ENCODE measurements at regions not wholly inside any gene's neighbourhood (a gene's known extent, or its start where the extent isn't known, plus 50 kb on each side); places are given as distances from the start of the nearest gene placed in this dataset.

DNA sequence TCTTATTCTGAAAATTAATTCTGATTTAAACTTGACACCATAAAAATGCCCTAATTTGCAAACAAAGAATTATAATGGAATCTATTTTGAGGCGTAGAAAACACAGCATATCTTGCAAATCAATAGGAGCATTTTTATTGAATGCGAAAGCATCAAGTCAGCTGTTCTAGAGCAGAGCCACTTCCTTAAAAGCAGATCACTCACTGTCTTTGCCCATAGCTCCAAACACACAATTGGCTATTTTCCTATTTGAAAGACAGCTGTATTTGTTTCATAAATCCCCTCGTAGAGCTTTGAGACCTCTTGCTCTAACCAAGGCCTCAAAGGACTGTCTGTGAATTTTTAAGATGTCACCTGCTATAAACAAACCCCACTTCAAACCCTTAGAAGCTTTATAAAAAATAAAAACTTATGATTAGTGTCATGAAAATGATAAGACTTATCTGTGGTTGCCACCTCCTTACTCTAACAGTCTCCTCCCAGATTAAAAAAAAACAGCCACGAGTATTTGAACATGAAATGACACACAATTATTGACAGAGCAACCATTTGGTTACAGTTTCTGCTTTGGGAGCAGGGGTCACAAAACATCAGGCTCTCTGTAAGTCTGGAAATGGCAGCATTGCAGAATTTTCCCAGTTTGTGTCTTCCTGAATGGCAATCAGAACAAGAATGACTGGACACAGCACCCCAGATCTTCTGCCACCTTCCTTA, 75.6 kb upstream of the RASEF start:
- TF ChIP-seq TAF1 (IDR thresholded peaks at IDR 0.05; ENCODE audit: low read depth) (no peak), FOXM1 (IDR thresholded peaks at IDR 0.05; ENCODE audit: borderline replicate concordance, low read depth) (no peak), CREB1 (IDR thresholded peaks at IDR 0.05; ENCODE audit: low read depth) (no peak), EP300 (IDR thresholded peaks at IDR 0.05; ENCODE audit: borderline replicate concordance) (no peak), NFIC (IDR thresholded peaks at IDR 0.05) (no peak), RAD21 (IDR thresholded peaks at IDR 0.05; ENCODE audit: low read depth) (no peak), EGR1 (IDR thresholded peaks at IDR 0.05) (no peak), TCF12 (IDR thresholded peaks at IDR 0.05; ENCODE audit: low read depth) (no peak), TEAD4 (IDR thresholded peaks at IDR 0.05) (no peak), YY1 (IDR thresholded peaks at IDR 0.05; ENCODE audit: low read depth) (no peak), CEBPB (IDR thresholded peaks at IDR 0.05) (no peak), ZBTB7A (IDR thresholded peaks at IDR 0.05; ENCODE audit: low read depth) (no peak)
- TF ChIP-seq, protein P1, sequence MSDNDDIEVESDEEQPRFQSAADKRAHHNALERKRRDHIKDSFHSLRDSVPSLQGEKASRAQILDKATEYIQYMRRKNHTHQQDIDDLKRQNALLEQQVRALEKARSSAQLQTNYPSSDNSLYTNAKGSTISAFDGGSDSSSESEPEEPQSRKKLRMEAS (IDR thresholded peaks at IDR 0.05): no peak
- TF ChIP-seq, protein P2, sequence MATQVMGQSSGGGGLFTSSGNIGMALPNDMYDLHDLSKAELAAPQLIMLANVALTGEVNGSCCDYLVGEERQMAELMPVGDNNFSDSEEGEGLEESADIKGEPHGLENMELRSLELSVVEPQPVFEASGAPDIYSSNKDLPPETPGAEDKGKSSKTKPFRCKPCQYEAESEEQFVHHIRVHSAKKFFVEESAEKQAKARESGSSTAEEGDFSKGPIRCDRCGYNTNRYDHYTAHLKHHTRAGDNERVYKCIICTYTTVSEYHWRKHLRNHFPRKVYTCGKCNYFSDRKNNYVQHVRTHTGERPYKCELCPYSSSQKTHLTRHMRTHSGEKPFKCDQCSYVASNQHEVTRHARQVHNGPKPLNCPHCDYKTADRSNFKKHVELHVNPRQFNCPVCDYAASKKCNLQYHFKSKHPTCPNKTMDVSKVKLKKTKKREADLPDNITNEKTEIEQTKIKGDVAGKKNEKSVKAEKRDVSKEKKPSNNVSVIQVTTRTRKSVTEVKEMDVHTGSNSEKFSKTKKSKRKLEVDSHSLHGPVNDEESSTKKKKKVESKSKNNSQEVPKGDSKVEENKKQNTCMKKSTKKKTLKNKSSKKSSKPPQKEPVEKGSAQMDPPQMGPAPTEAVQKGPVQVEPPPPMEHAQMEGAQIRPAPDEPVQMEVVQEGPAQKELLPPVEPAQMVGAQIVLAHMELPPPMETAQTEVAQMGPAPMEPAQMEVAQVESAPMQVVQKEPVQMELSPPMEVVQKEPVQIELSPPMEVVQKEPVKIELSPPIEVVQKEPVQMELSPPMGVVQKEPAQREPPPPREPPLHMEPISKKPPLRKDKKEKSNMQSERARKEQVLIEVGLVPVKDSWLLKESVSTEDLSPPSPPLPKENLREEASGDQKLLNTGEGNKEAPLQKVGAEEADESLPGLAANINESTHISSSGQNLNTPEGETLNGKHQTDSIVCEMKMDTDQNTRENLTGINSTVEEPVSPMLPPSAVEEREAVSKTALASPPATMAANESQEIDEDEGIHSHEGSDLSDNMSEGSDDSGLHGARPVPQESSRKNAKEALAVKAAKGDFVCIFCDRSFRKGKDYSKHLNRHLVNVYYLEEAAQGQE (IDR thresholded peaks at IDR 0.05; ENCODE audit: low read depth): no peak
- TF ChIP-seq, protein P3, sequence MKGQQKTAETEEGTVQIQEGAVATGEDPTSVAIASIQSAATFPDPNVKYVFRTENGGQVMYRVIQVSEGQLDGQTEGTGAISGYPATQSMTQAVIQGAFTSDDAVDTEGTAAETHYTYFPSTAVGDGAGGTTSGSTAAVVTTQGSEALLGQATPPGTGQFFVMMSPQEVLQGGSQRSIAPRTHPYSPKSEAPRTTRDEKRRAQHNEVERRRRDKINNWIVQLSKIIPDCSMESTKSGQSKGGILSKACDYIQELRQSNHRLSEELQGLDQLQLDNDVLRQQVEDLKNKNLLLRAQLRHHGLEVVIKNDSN (IDR thresholded peaks at IDR 0.05): no peak

DNA sequence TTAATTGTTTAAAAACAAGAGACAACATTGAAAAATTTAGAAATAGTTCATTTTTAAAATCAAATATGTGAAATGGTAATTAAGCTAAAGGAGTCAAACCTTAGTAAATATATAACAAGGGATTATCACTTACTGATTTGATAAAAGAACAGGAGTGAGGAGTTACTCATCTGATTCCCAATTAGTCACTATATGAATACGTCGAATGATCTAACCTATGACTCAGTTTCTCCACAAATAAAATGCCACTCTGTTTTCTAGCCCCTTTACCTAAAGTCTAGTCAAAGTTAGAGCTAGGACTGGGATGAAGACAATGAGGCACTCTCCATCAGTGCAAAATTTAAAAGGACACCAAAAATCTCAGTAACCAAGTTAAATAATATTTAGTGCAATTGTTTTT, 70.4 kb upstream of the RASEF start:
- TF ChIP-seq TAF1 (IDR thresholded peaks at IDR 0.05; ENCODE audit: low read depth): no peak

DNA sequence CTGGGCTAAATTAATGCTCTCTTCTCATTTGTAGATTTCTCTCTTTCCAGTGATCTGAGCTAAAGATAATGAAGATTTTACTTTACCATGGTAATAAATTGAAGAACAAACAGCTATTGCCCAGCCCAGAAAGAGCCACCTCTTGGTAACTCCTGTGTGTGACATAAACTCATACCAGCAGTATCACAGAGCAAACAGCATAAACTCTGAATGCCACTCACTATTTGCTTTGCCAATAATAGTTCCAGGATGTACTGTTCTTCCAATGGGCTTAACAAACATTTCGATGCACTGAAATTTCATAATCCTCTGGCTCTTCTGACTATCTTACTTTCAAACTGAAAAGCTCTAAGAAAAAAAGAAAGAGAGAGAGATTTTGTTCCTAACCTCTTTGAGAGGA, 69.8 kb upstream of the RASEF start:
- TF ChIP-seq, protein P2 (IDR thresholded peaks at IDR 0.05; ENCODE audit: low read depth): no peak
- TF ChIP-seq, protein P3 (IDR thresholded peaks at IDR 0.05): no peak
- TF ChIP-seq FOXM1 (IDR thresholded peaks at IDR 0.05; ENCODE audit: borderline replicate concordance, low read depth) (no peak), CEBPB (IDR thresholded peaks at IDR 0.05) (no peak), TCF12 (IDR thresholded peaks at IDR 0.05; ENCODE audit: low read depth) (no peak), TAF1 (IDR thresholded peaks at IDR 0.05; ENCODE audit: low read depth) (no peak), RAD21 (IDR thresholded peaks at IDR 0.05; ENCODE audit: low read depth) (no peak), YY1 (IDR thresholded peaks at IDR 0.05; ENCODE audit: low read depth) (no peak), ZBTB7A (IDR thresholded peaks at IDR 0.05; ENCODE audit: low read depth) (no peak)
- TF ChIP-seq, protein P1 (IDR thresholded peaks at IDR 0.05): no peak

DNA sequence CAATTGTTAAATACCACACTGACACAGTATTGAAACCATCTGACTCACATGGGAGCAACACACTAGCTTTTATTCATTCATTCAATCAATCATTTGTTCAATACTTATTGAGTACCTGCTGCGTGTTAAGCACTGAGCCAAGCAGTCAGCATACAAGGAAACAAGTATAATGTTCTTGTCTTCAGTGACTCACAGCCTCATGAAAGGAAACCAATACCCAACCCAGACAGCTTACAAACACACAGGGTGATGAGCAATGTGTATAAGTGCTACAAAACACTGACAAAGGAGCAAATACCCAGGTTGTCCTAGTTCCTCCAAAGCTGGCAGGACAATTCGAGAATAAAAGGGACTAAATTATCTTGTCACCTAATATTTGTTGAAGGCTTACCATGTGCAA, 67.6 kb upstream of the RASEF start:
- TF ChIP-seq, protein P2 (IDR thresholded peaks at IDR 0.05; ENCODE audit: low read depth): no peak
- TF ChIP-seq EGR1 (IDR thresholded peaks at IDR 0.05) (no peak), ZBTB7A (IDR thresholded peaks at IDR 0.05; ENCODE audit: low read depth) (no peak), FOXM1 (IDR thresholded peaks at IDR 0.05; ENCODE audit: borderline replicate concordance, low read depth) (no peak), TCF12 (IDR thresholded peaks at IDR 0.05; ENCODE audit: low read depth) (no peak), NFIC (IDR thresholded peaks at IDR 0.05) (no peak), TEAD4 (IDR thresholded peaks at IDR 0.05) (no peak), RAD21 (IDR thresholded peaks at IDR 0.05; ENCODE audit: low read depth) (no peak), YY1 (IDR thresholded peaks at IDR 0.05; ENCODE audit: low read depth) (no peak), CEBPB (IDR thresholded peaks at IDR 0.05) (no peak), TAF1 (IDR thresholded peaks at IDR 0.05; ENCODE audit: low read depth) (no peak), CREB1 (IDR thresholded peaks at IDR 0.05; ENCODE audit: low read depth) (no peak), EP300 (IDR thresholded peaks at IDR 0.05; ENCODE audit: borderline replicate concordance) (no peak)
- TF ChIP-seq, protein P1 (IDR thresholded peaks at IDR 0.05): no peak
- TF ChIP-seq, protein P3 (IDR thresholded peaks at IDR 0.05): no peak
